ENCODE measurements at regions not wholly inside any gene's neighbourhood (a gene's known extent, or its start where the extent isn't known, plus 50 kb on each side); places are given as distances from the start of the nearest gene placed in this dataset.
A peak's percentile ranks its signal among the peaks of the same experiment; 100 is the strongest.
"Not testable (repeated sequence)": the region's sequence is repeated elsewhere in the genome, so short reads cannot be mapped to it uniquely, and the experiment has no call there.

GRCh38 chr3:72536206-72536877 lies 311.9 kb downstream of the SHQ1 start:
- no peak for DNase-seq (ENCODE audit: low spot score)

GRCh38 chr3:72535772-72536171 lies 312.5 kb downstream of the SHQ1 start:
- no peak for DNase-seq (ENCODE audit: low spot score)

- DNase-seq (ENCODE audit: low spot score), result no peak
Measured at GRCh38 chr3:72533591-72534473, 314.4 kb downstream of the SHQ1 start.

- no peak for DNase-seq (ENCODE audit: low spot score)
Measured at GRCh38 chr3:72530426-72530825, 317.8 kb downstream of the SHQ1 start.

GRCh38 chr3:72529081-72529480 lies 319.2 kb downstream of the SHQ1 start:
- DNase-seq (ENCODE audit: low spot score), result no peak

- no peak for DNase-seq (ENCODE audit: low spot score)
Measured at GRCh38 chr3:72523429-72524151, 324.7 kb downstream of the SHQ1 start.

- DNase-seq (ENCODE audit: low spot score), result peak; percentile 56
Measured at GRCh38 chr3:72520690-72521308, 327.4 kb downstream of the SHQ1 start.

- DNase-seq (ENCODE audit: low spot score), result no peak
Measured at GRCh38 chr3:72519946-72520604, 328.2 kb downstream of the SHQ1 start.

- DNase-seq (ENCODE audit: low spot score), result no peak
Measured at GRCh38 chr3:72517921-72518424, 330.3 kb downstream of the SHQ1 start.

GRCh38 chr3:72517336-72517735 lies 330.9 kb downstream of the SHQ1 start:
- DNase-seq (ENCODE audit: low spot score), result no peak

- DNase-seq (ENCODE audit: low spot score), result no peak
Measured at GRCh38 chr3:72516361-72516760, 331.9 kb downstream of the SHQ1 start.

GRCh38 chr3:72515941-72516340 lies 332.3 kb downstream of the SHQ1 start:
- DNase-seq (ENCODE audit: low spot score), result no peak

- no peak for DNase-seq (ENCODE audit: low spot score)
Measured at GRCh38 chr3:72515281-72515680, 333.0 kb downstream of the SHQ1 start.

GRCh38 chr3:72510247-72510646 lies 338.0 kb downstream of the SHQ1 start:
- DNase-seq (ENCODE audit: low spot score), result no peak

GRCh38 chr3:72505539-72506405 lies 342.5 kb downstream of the SHQ1 start:
- DNase-seq (ENCODE audit: low spot score), result no peak

GRCh38 chr3:72497501-72497900 lies 350.7 kb downstream of the SHQ1 start:
- not testable (repeated sequence) for DNase-seq (ENCODE audit: low spot score)

- no peak for DNase-seq (ENCODE audit: low spot score)
Measured at GRCh38 chr3:72496051-72496670, 352.1 kb downstream of the SHQ1 start.

GRCh38 chr3:72494626-72495025 lies 353.6 kb downstream of the SHQ1 start:
- DNase-seq (ENCODE audit: low spot score), result no peak

GRCh38 chr3:72494130-72494529 lies 354.1 kb downstream of the SHQ1 start:
- DNase-seq (ENCODE audit: low spot score), result no peak

GRCh38 chr3:72492240-72492639 lies 356.0 kb downstream of the SHQ1 start:
- DNase-seq (ENCODE audit: low spot score), result peak; percentile 76

Data from H4 (cell line).